ENCODE measurements at regions not wholly inside any gene's neighbourhood (a gene's known extent, or its start where the extent isn't known, plus 50 kb on each side); places are given as distances from the start of the nearest gene placed in this dataset.

- H3K4me1 ChIP-seq (ENCODE audit: insufficient read depth, insufficient read length): no peaks in the 10 kb centered on the region
- H3K36me3 ChIP-seq (ENCODE audit: insufficient read depth, insufficient read length, low read length): no peaks in the 10 kb centered on the region
- no peak overlapping the region for H3K9ac ChIP-seq (ENCODE audit: insufficient read length, low read depth)
- no peak overlapping the region for H3K4me3 ChIP-seq (ENCODE audit: insufficient read length, low read depth)
- H3K27me3 ChIP-seq (ENCODE audit: insufficient read depth, insufficient read length): no peaks in the 10 kb centered on the region
- no peak for DNase-seq (ENCODE audit: low read depth, low spot score)
- H3K9me3 ChIP-seq (ENCODE audit: insufficient read depth, low read length): no peaks in the 10 kb centered on the region
- TF ChIP-seq YY1 (IDR thresholded peaks at IDR 0.05; ENCODE audit: insufficient read depth, insufficient read length) (no peak), SUZ12 (IDR thresholded peaks at IDR 0.05; ENCODE audit: extremely low read depth, insufficient read depth, insufficient read length) (no peak), ZNF274 (IDR thresholded peaks at IDR 0.05; ENCODE audit: low read depth, low read length) (no peak)
Observed at GRCh38 chr4:10204401-10205058, 87.9 kb upstream of the WDR1 start.

GRCh38 chr4:10203851-10204250, 87.3 kb upstream of the WDR1 start:
- no peak overlapping the region for H3K4me3 ChIP-seq (ENCODE audit: insufficient read length, low read depth)
- no peaks in the 10 kb centered on the region for H3K27me3 ChIP-seq (ENCODE audit: insufficient read depth, insufficient read length)
- no peak overlapping the region for H3K9ac ChIP-seq (ENCODE audit: insufficient read length, low read depth)
- DNase-seq (ENCODE audit: low read depth, low spot score): no peak
- H3K36me3 ChIP-seq (ENCODE audit: insufficient read depth, insufficient read length, low read length): no peaks in the 10 kb centered on the region
- TF ChIP-seq SUZ12 (IDR thresholded peaks at IDR 0.05; ENCODE audit: extremely low read depth, insufficient read depth, insufficient read length): no peak
- TF ChIP-seq YY1 (IDR thresholded peaks at IDR 0.05; ENCODE audit: insufficient read depth, insufficient read length): no peak
- TF ChIP-seq ZNF274 (IDR thresholded peaks at IDR 0.05; ENCODE audit: low read depth, low read length): no peak
- H3K4me1 ChIP-seq (ENCODE audit: insufficient read depth, insufficient read length): no peaks in the 10 kb centered on the region
- no peaks in the 10 kb centered on the region for H3K9me3 ChIP-seq (ENCODE audit: insufficient read depth, low read length)

GRCh38 chr4:10201381-10202223, 85.0 kb upstream of the WDR1 start:
- no peak for TF ChIP-seq SUZ12 (IDR thresholded peaks at IDR 0.05; ENCODE audit: extremely low read depth, insufficient read depth, insufficient read length)
- TF ChIP-seq YY1 (IDR thresholded peaks at IDR 0.05; ENCODE audit: insufficient read depth, insufficient read length): no peak
- TF ChIP-seq ZNF274 (IDR thresholded peaks at IDR 0.05; ENCODE audit: low read depth, low read length): no peak
- DNase-seq (ENCODE audit: low read depth, low spot score): no peak
- no peaks in the 10 kb centered on the region for H3K27me3 ChIP-seq (ENCODE audit: insufficient read depth, insufficient read length)

GRCh38 chr4:10200869-10201268, 84.3 kb upstream of the WDR1 start:
- Histone ChIP-seq H3K36me3 (ENCODE audit: insufficient read depth, insufficient read length, low read length) (no peaks in the 10 kb centered on the region), H3K4me3 (ENCODE audit: insufficient read length, low read depth) (no peak overlapping the region), H3K9me3 (ENCODE audit: insufficient read depth, low read length) (no peaks in the 10 kb centered on the region), H3K9ac (ENCODE audit: insufficient read length, low read depth) (no peak overlapping the region), H3K4me1 (ENCODE audit: insufficient read depth, insufficient read length) (no peaks in the 10 kb centered on the region), H3K27me3 (ENCODE audit: insufficient read depth, insufficient read length) (no peaks in the 10 kb centered on the region)
- TF ChIP-seq SUZ12 (IDR thresholded peaks at IDR 0.05; ENCODE audit: extremely low read depth, insufficient read depth, insufficient read length): no peak
- TF ChIP-seq YY1 (IDR thresholded peaks at IDR 0.05; ENCODE audit: insufficient read depth, insufficient read length): no peak
- no peak for TF ChIP-seq ZNF274 (IDR thresholded peaks at IDR 0.05; ENCODE audit: low read depth, low read length)
- no peak for DNase-seq (ENCODE audit: low read depth, low spot score)

More at GRCh38 chr4:10201381-10202223, 85.0 kb upstream of the WDR1 start:
- no peaks in the 10 kb centered on the region for H3K9me3 ChIP-seq (ENCODE audit: insufficient read depth, low read length)
- H3K4me3 ChIP-seq (ENCODE audit: insufficient read length, low read depth): no peak overlapping the region
- no peaks in the 10 kb centered on the region for H3K36me3 ChIP-seq (ENCODE audit: insufficient read depth, insufficient read length, low read length)
- H3K4me1 ChIP-seq (ENCODE audit: insufficient read depth, insufficient read length): no peaks in the 10 kb centered on the region
- H3K9ac ChIP-seq (ENCODE audit: insufficient read length, low read depth): no peak overlapping the region

GRCh38 chr4:10198365-10198764, 81.8 kb upstream of the WDR1 start:
- no peak for DNase-seq (ENCODE audit: low read depth, low spot score)
- no peaks in the 10 kb centered on the region for H3K36me3 ChIP-seq (ENCODE audit: insufficient read depth, insufficient read length, low read length)
- no peaks in the 10 kb centered on the region for H3K9me3 ChIP-seq (ENCODE audit: insufficient read depth, low read length)
- no peaks in the 10 kb centered on the region for H3K4me1 ChIP-seq (ENCODE audit: insufficient read depth, insufficient read length)
- no peak overlapping the region for H3K4me3 ChIP-seq (ENCODE audit: insufficient read length, low read depth)
- H3K9ac ChIP-seq (ENCODE audit: insufficient read length, low read depth): no peak overlapping the region
- no peak for TF ChIP-seq SUZ12 (IDR thresholded peaks at IDR 0.05; ENCODE audit: extremely low read depth, insufficient read depth, insufficient read length)
- no peaks in the 10 kb centered on the region for H3K27me3 ChIP-seq (ENCODE audit: insufficient read depth, insufficient read length)

- Histone ChIP-seq H3K4me1 (ENCODE audit: insufficient read depth, insufficient read length) (no peaks in the 10 kb centered on the region), H3K36me3 (ENCODE audit: insufficient read depth, insufficient read length, low read length) (no peaks in the 10 kb centered on the region), H3K9me3 (ENCODE audit: insufficient read depth, low read length) (no peaks in the 10 kb centered on the region), H3K9ac (ENCODE audit: insufficient read length, low read depth) (no peak overlapping the region), H3K4me3 (ENCODE audit: insufficient read length, low read depth) (no peak overlapping the region), H3K27me3 (ENCODE audit: insufficient read depth, insufficient read length) (no peaks in the 10 kb centered on the region)
- DNase-seq (ENCODE audit: low read depth, low spot score): no peak
- TF ChIP-seq ZNF274 (IDR thresholded peaks at IDR 0.05; ENCODE audit: low read depth, low read length) (no peak), SUZ12 (IDR thresholded peaks at IDR 0.05; ENCODE audit: extremely low read depth, insufficient read depth, insufficient read length) (no peak), YY1 (IDR thresholded peaks at IDR 0.05; ENCODE audit: insufficient read depth, insufficient read length) (no peak)
Observed at GRCh38 chr4:10197952-10198351, 81.4 kb upstream of the WDR1 start.

GRCh38 chr4:10196191-10196590, 79.6 kb upstream of the WDR1 start:
- Histone ChIP-seq H3K4me3 (ENCODE audit: insufficient read length, low read depth) (no peak overlapping the region), H3K9ac (ENCODE audit: insufficient read length, low read depth) (no peak overlapping the region), H3K4me1 (ENCODE audit: insufficient read depth, insufficient read length) (no peaks in the 10 kb centered on the region), H3K27me3 (ENCODE audit: insufficient read depth, insufficient read length) (no peaks in the 10 kb centered on the region), H3K36me3 (ENCODE audit: insufficient read depth, insufficient read length, low read length) (no peaks in the 10 kb centered on the region), H3K9me3 (ENCODE audit: insufficient read depth, low read length) (no peaks in the 10 kb centered on the region)
- TF ChIP-seq SUZ12 (IDR thresholded peaks at IDR 0.05; ENCODE audit: extremely low read depth, insufficient read depth, insufficient read length) (no peak), ZNF274 (IDR thresholded peaks at IDR 0.05; ENCODE audit: low read depth, low read length) (no peak), YY1 (IDR thresholded peaks at IDR 0.05; ENCODE audit: insufficient read depth, insufficient read length) (no peak)
- DNase-seq (ENCODE audit: low read depth, low spot score): no peak

All from NT2/D1 (cell line).